Panc1 (cell line): ENCODE measurements at regions not wholly inside any gene's neighbourhood (a gene's known extent, or its start where the extent isn't known, plus 50 kb on each side); places are given as distances from the start of the nearest gene placed in this dataset.

Experiments used
- ATAC-seq: fragments of 200-7000 bp; cut with Tn5 transposase; 2 replicates; pipeline ENCODE4 v1.9.1; 2020; ENCODE audit warnings: mild to moderate bottlenecking, moderate library complexity
- BruUV-seq: library from RNA; stranded (reverse); fragments of 400-500 nt; replicated peaks from 2 replicates; lab custom pipeline; 2021; lab: Mats Ljungman, UMichigan
- CTCF ChIA-PET: fragments of 300-600 bp; sonication (Branson Sonifier 250); formaldehyde crosslinking; loops from one replicate; lab custom pipeline; 2022; ENCODE audit warnings: antibody characterized with exemption; lab: Charles Lee
- POLR2A ChIA-PET: fragments of 300-600 bp; sonication (Branson Sonifier 250); formaldehyde crosslinking; loops from one replicate; lab custom pipeline; 2022; ENCODE audit warnings: antibody characterized with exemption; lab: Charles Lee
- DNase-seq: peaks from one replicate; pipeline ENCODE4 v3.0.0-alpha.2; 2010; ENCODE audit warnings: low read depth, low spot score
- H3K27ac ChIP-seq: 2 replicates; pipeline ENCODE4 v1.5.1; 2011; ENCODE audit warnings: mild to moderate bottlenecking, low read length, inconsistent platforms
- H3K27me3 ChIP-seq: fragments of 200-500 bp; sonication (Bioruptor generic); 2 replicates; pipeline ENCODE4 v1.6.0; 2014; ENCODE audit warnings: low read length, inconsistent platforms; ENCODE audit not compliant: control insufficient read depth, insufficient read depth
- H3K36me3 ChIP-seq: fragments of 200-500 bp; sonication (Bioruptor generic); 2 replicates; pipeline ENCODE4 v1.5.1; 2014; ENCODE audit warnings: inconsistent platforms, mild to moderate bottlenecking, low read length, moderate library complexity; ENCODE audit not compliant: control insufficient read depth, insufficient read depth
- H3K4me1 ChIP-seq: 2 replicates; pipeline ENCODE4 v1.5.1; 2011; ENCODE audit warnings: inconsistent platforms, mild to moderate bottlenecking, low read length, moderate library complexity; ENCODE audit not compliant: control insufficient read depth, insufficient read depth
- H3K4me3 ChIP-seq, 2 experiments: 2 replicates each; pipeline ENCODE4 v1.5.1; 2011 to 2012; ENCODE audit warnings: low read depth in 2 of 2, low read length in 2 of 2, mild to moderate bottlenecking in 2 of 2, inconsistent platforms in 1 of 2, moderate library complexity in 1 of 2
- H3K9me3 ChIP-seq: fragments of 200-500 bp; sonication (Bioruptor generic); 2 replicates; pipeline ENCODE4 v1.5.1; 2014; ENCODE audit warnings: low read depth, mild to moderate bottlenecking, inconsistent platforms, low read length, moderate library complexity; ENCODE audit not compliant: control insufficient read depth, insufficient read depth
- CTCF ChIP-seq: fragments of 450-650 bp; IDR thresholded peaks from 2 replicates; pipeline ENCODE4 v1.5.1; 2017; ENCODE audit warnings: mild to moderate bottlenecking
- POLR2AphosphoS5 ChIP-seq: IDR thresholded peaks from 2 replicates; pipeline ENCODE4 v1.6.1; 2012; ENCODE audit warnings: mild to moderate bottlenecking, low read depth, low read length, moderate library complexity
- REST ChIP-seq, 2 experiments: IDR thresholded peaks; 2 replicates each; pipeline ENCODE4 v1.6.1; 2011 to 2012; ENCODE audit warnings: low read depth in 2 of 2, control low read depth in 1 of 2, low read length in 1 of 2, mild to moderate bottlenecking in 1 of 2, moderate library complexity in 1 of 2; ENCODE audit not compliant: insufficient read depth in 1 of 2
- SIN3A ChIP-seq: IDR thresholded peaks from 2 replicates; pipeline ENCODE4 v1.6.1; 2012; ENCODE audit warnings: low read depth, mild to moderate bottlenecking, low read length, moderate library complexity, borderline replicate concordance; ENCODE audit not compliant: insufficient read depth
- TCF7L2 ChIP-seq: IDR thresholded peaks from 2 replicates; pipeline ENCODE4 v1.6.1; 2011; ENCODE audit warnings: mild to moderate bottlenecking, low read depth, low read length, inconsistent platforms
- in situ Hi-C: cut with HindIII; loops from 2 replicates; pipeline ENCODE4 v1.10.0; 2016; ENCODE audit warnings: low sequenced_read_pairs, low pct_unique_long_range_greater_than_20kb
- intact Hi-C: fragments of 100-400 bp; cut with micrococcal nuclease; formaldehyde crosslinking; loops from one replicate; pipeline ENCODE4 v1.10.0; 2022; ENCODE audit not compliant: unreplicated experiment

GRCh38 chr1:58248791-58249190, 297.7 kb downstream of the OMA1 start:
- Histone ChIP-seq H3K4me3 (no peak overlapping the region), H3K4me1 (no peaks in the 10 kb centered on the region), H3K36me3 (no peaks in the 10 kb centered on the region), H3K9me3 (no peaks in the 10 kb centered on the region), H3K27ac (no peak overlapping the region), H3K27me3 (peaks cover 13% of the 10 kb centered on the region)
- no peak for ATAC-seq
- no TSS peak for BruUV-seq
- POLR2A ChIA-PET = no interaction called here
- CTCF ChIA-PET = no interaction called here
- in situ Hi-C loops = no loop called here
- TF ChIP-seq TCF7L2 (no peak), CTCF (no peak), REST (IDR thresholded peaks at IDR 0.05; ENCODE audit: insufficient read depth in 1 of 2, low read depth in 2 of 2, low read length in 1 of 2) (no peak), SIN3A (no peak), POLR2AphosphoS5 (no peak)
- intact Hi-C loops = no loop called here
- DNase-seq = no peak

- no peaks in the 10 kb centered on the region for H3K36me3 ChIP-seq
- ChIA-PET POLR2A (no interaction called here), CTCF (no interaction called here)
- H3K4me1 ChIP-seq = no peaks in the 10 kb centered on the region
- in situ Hi-C loops = no loop called here
- intact Hi-C loops = no loop called here
- peaks cover 13% of the 10 kb centered on the region for H3K27me3 ChIP-seq
- no peak for DNase-seq
- TF ChIP-seq POLR2AphosphoS5 (no peak), REST (IDR thresholded peaks at IDR 0.05; ENCODE audit: insufficient read depth in 1 of 2, low read depth in 2 of 2, low read length in 1 of 2) (no peak), TCF7L2 (no peak), SIN3A (no peak), CTCF (no peak)
- no TSS peak for BruUV-seq
- H3K27ac ChIP-seq = no peak overlapping the region
- no peak for ATAC-seq
- no peaks in the 10 kb centered on the region for H3K9me3 ChIP-seq
- H3K4me3 ChIP-seq = no peak overlapping the region
Observed at GRCh38 chr1:58248072-58248471, 298.5 kb downstream of the OMA1 start.
